Caco-2 (cell line): ENCODE measurements at regions not wholly inside any gene's neighbourhood (a gene's known extent, or its start where the extent isn't known, plus 50 kb on each side); places are given as distances from the start of the nearest gene placed in this dataset.

Source experiments
- BruUV-seq: library from RNA; stranded (reverse); fragments of 400-500 nt; replicated peaks from 2 replicates; lab custom pipeline; 2021; lab: Mats Ljungman, UMichigan
- CTCF ChIA-PET: fragments of 300-600 bp; sonication (Branson Sonifier 250); formaldehyde crosslinking; loops from one replicate; lab custom pipeline; 2022; ENCODE audit warnings: antibody characterized with exemption; lab: Charles Lee
- POLR2A ChIA-PET: fragments of 300-600 bp; sonication (Branson Sonifier 250); formaldehyde crosslinking; loops from one replicate; lab custom pipeline; 2022; ENCODE audit warnings: antibody characterized with exemption; lab: Charles Lee
- DNase-seq, 2 experiments: peaks; one replicate each; pipeline versions ENCODE4 v3.0.0 to v3.0.0-alpha.2; 2020 to 2022
- H3K27me3 ChIP-seq: replicated peaks from 2 replicates; pipeline ENCODE4 v1.6.0; 2011; ENCODE audit warnings: low read length; ENCODE audit not compliant: control insufficient read depth, insufficient read depth
- H3K36me3 ChIP-seq: 2 replicates; pipeline ENCODE4 v1.5.1; 2011; ENCODE audit warnings: low read length; ENCODE audit not compliant: control insufficient read depth, insufficient read depth
- H3K4me1 ChIP-seq: fragments of 250-450 bp; sonication (Bioruptor Pico); 2 replicates; pipeline ENCODE4 v1.5.1; 2020; ENCODE audit warnings: mild to moderate bottlenecking
- H3K4me3 ChIP-seq: 2 replicates; pipeline ENCODE4 v1.5.1; 2011; ENCODE audit warnings: low read depth, mild to moderate bottlenecking, control low read depth, low read length
- H3K9me3 ChIP-seq: fragments of 250-450 bp; sonication (Bioruptor Pico); 2 replicates; pipeline ENCODE4 v1.5.1; 2020; ENCODE audit warnings: mild to moderate bottlenecking, moderate library complexity
- H3K27ac Mint-ChIP-seq: one replicate; pipeline ENCODE4 v1.8.0; 2022; ENCODE audit warnings: mixed read lengths; ENCODE audit not compliant: unreplicated experiment
- H3K27me3 Mint-ChIP-seq: one replicate; pipeline ENCODE4 v1.8.0; 2022; ENCODE audit warnings: mixed read lengths; ENCODE audit not compliant: insufficient read depth, unreplicated experiment
- H3K36me3 Mint-ChIP-seq: one replicate; pipeline ENCODE4 v1.8.0; 2022; ENCODE audit warnings: mild to moderate bottlenecking, mixed read lengths; ENCODE audit not compliant: insufficient read depth, unreplicated experiment
- H3K4me1 Mint-ChIP-seq: one replicate; pipeline ENCODE4 v1.8.0; 2022; ENCODE audit warnings: low read depth, mixed read lengths; ENCODE audit not compliant: unreplicated experiment
- H3K4me3 Mint-ChIP-seq: one replicate; pipeline ENCODE4 v1.8.0; 2022; ENCODE audit warnings: mild to moderate bottlenecking, moderate library complexity, mixed read lengths; ENCODE audit not compliant: unreplicated experiment
- H3K9me3 Mint-ChIP-seq: one replicate; pipeline ENCODE4 v1.8.0; 2022; ENCODE audit warnings: mixed read lengths; ENCODE audit not compliant: unreplicated experiment
- intact Hi-C: fragments of 100-400 bp; cut with micrococcal nuclease; formaldehyde crosslinking; loops from one replicate; pipeline ENCODE4 v1.10.0; 2022; ENCODE audit not compliant: unreplicated experiment
- TF ChIP-seq, protein P1 (sequence below), 2 experiments: fragments of 200-600 bp in 1 of 2; IDR thresholded peaks; 1 replicate in 1 of 2; 2 replicates in 1 of 2; pipeline versions ENCODE4 v1.5.1 to v1.8.0; 2011 to 2022; ENCODE audit warnings: antibody characterized with exemption in 1 of 2, control low read depth in 1 of 2, inconsistent platforms in 1 of 2, low read depth in 1 of 2, low read length in 1 of 2, mild to moderate bottlenecking in 1 of 2, moderate library complexity in 1 of 2; ENCODE audit not compliant: insufficient read depth in 1 of 2, severe bottlenecking in 1 of 2, unreplicated experiment in 1 of 2

GRCh38 chr2:181141676-181142075 is 161.3 kb downstream of the UBE2E3 start:
- no peaks in the 10 kb centered on the region for H3K36me3 Mint-ChIP-seq
- ChIA-PET CTCF (no interaction called here), POLR2A (no interaction called here)
- H3K4me1 Mint-ChIP-seq: no peaks in the 10 kb centered on the region
- no peaks in the 10 kb centered on the region for H3K27me3 ChIP-seq
- BruUV-seq: no TSS peak
- no peak overlapping the region for H3K4me3 Mint-ChIP-seq
- no peaks in the 10 kb centered on the region for H3K27me3 Mint-ChIP-seq
- H3K9me3 ChIP-seq: no peaks in the 10 kb centered on the region
- TF ChIP-seq, protein P1, sequence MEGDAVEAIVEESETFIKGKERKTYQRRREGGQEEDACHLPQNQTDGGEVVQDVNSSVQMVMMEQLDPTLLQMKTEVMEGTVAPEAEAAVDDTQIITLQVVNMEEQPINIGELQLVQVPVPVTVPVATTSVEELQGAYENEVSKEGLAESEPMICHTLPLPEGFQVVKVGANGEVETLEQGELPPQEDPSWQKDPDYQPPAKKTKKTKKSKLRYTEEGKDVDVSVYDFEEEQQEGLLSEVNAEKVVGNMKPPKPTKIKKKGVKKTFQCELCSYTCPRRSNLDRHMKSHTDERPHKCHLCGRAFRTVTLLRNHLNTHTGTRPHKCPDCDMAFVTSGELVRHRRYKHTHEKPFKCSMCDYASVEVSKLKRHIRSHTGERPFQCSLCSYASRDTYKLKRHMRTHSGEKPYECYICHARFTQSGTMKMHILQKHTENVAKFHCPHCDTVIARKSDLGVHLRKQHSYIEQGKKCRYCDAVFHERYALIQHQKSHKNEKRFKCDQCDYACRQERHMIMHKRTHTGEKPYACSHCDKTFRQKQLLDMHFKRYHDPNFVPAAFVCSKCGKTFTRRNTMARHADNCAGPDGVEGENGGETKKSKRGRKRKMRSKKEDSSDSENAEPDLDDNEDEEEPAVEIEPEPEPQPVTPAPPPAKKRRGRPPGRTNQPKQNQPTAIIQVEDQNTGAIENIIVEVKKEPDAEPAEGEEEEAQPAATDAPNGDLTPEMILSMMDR (IDR thresholded peaks at IDR 0.05; ENCODE audit: insufficient read depth in 1 of 2, low read depth in 1 of 2, low read length in 1 of 2, severe bottlenecking in 1 of 2, unreplicated experiment in 1 of 2): no peak
- no peak overlapping the region for H3K4me3 ChIP-seq
- no peaks in the 10 kb centered on the region for H3K36me3 ChIP-seq
- intact Hi-C loops: no loop called here
- DNase-seq: no peak
- no peak overlapping the region for H3K27ac Mint-ChIP-seq
- no peaks in the 10 kb centered on the region for H3K4me1 ChIP-seq
- H3K9me3 Mint-ChIP-seq: no peaks in the 10 kb centered on the region

GRCh38 chr2:181142514-181142913 is 162.1 kb downstream of the UBE2E3 start:
- CTCF ChIA-PET: no interaction called here

GRCh38 chr2:181143790-181144300 is 163.4 kb downstream of the UBE2E3 start:
- TF ChIP-seq, protein P1 (IDR thresholded peaks at IDR 0.05; ENCODE audit: insufficient read depth in 1 of 2, low read depth in 1 of 2, low read length in 1 of 2, severe bottlenecking in 1 of 2, unreplicated experiment in 1 of 2): no peak
- CTCF ChIA-PET: no interaction called here
- intact Hi-C loops: no loop called here
- Histone ChIP-seq H3K36me3 (no peaks in the 10 kb centered on the region), H3K9me3 (no peaks in the 10 kb centered on the region), H3K4me3 (no peak overlapping the region), H3K27me3 (no peaks in the 10 kb centered on the region), H3K4me1 (no peaks in the 10 kb centered on the region)
- H3K9me3 Mint-ChIP-seq: no peaks in the 10 kb centered on the region
- no peaks in the 10 kb centered on the region for H3K27me3 Mint-ChIP-seq
- H3K27ac Mint-ChIP-seq: no peak overlapping the region
- H3K36me3 Mint-ChIP-seq: no peaks in the 10 kb centered on the region
- POLR2A ChIA-PET: no interaction called here
- H3K4me1 Mint-ChIP-seq: no peaks in the 10 kb centered on the region
- no peak for DNase-seq
- no TSS peak for BruUV-seq
- H3K4me3 Mint-ChIP-seq: no peak overlapping the region

More at GRCh38 chr2:181142514-181142913, 162.1 kb downstream of the UBE2E3 start:
- no peak for DNase-seq
- no peaks in the 10 kb centered on the region for H3K9me3 Mint-ChIP-seq
- H3K27ac Mint-ChIP-seq: no peak overlapping the region
- no peak overlapping the region for H3K4me3 Mint-ChIP-seq
- TF ChIP-seq, protein P1 (IDR thresholded peaks at IDR 0.05; ENCODE audit: insufficient read depth in 1 of 2, low read depth in 1 of 2, low read length in 1 of 2, severe bottlenecking in 1 of 2, unreplicated experiment in 1 of 2): no peak
- no peaks in the 10 kb centered on the region for H3K4me1 Mint-ChIP-seq
- no peaks in the 10 kb centered on the region for H3K9me3 ChIP-seq
- H3K27me3 ChIP-seq: no peaks in the 10 kb centered on the region
- BruUV-seq: no TSS peak
- POLR2A ChIA-PET: no interaction called here
- no peaks in the 10 kb centered on the region for H3K27me3 Mint-ChIP-seq
- H3K4me3 ChIP-seq: no peak overlapping the region
- intact Hi-C loops: no loop called here
- H3K36me3 ChIP-seq: no peaks in the 10 kb centered on the region
- no peaks in the 10 kb centered on the region for H3K4me1 ChIP-seq
- H3K36me3 Mint-ChIP-seq: no peaks in the 10 kb centered on the region
